HEK293 (cell line): ENCODE measurements at regions not wholly inside any gene's neighbourhood (a gene's known extent, or its start where the extent isn't known, plus 50 kb on each side); places are given as distances from the start of the nearest gene placed in this dataset.
"Not testable (repeated sequence)": the region's sequence is repeated elsewhere in the genome, so short reads cannot be mapped to it uniquely, and the experiment has no call there.

Experiments
- CTCF ChIA-PET: fragments of 350-600 bp; formaldehyde crosslinking; extraction: SDS; loops from one replicate; lab custom pipeline; 2021; ENCODE audit warnings: antibody characterized with exemption; lab: Yijun Ruan, JAX
- POLR2A ChIA-PET: fragments of 300-600 bp; formaldehyde crosslinking; extraction: SDS; loops from one replicate; lab custom pipeline; 2020; ENCODE audit warnings: antibody characterized with exemption, inconsistent platforms; lab: Yijun Ruan, JAX
- H3K27ac ChIP-seq: fragments of 200-500 bp; sonication (Bioruptor generic); 2 replicates; pipeline ENCODE4 v1.5.1; 2014; ENCODE audit warnings: low read depth, low read length, control low read depth, inconsistent platforms; ENCODE audit errors: extremely low read depth
- H3K36me3 ChIP-seq, 2 experiments: fragments of 200-500 bp in 1 of 2; sonication (Bioruptor generic) in 1 of 2; 1 replicate in 1 of 2; 2 replicates in 1 of 2; pipeline ENCODE4 v1.5.1; 2014 to 2017; ENCODE audit warnings: inconsistent platforms in 2 of 2, low read length in 2 of 2; ENCODE audit not compliant: control insufficient read depth in 2 of 2, insufficient read depth in 1 of 2
- H3K4me1 ChIP-seq: fragments of 200-500 bp; sonication (Bioruptor generic); 2 replicates; pipeline ENCODE4 v1.5.1; 2014; ENCODE audit warnings: mild to moderate bottlenecking, low read length, inconsistent platforms; ENCODE audit not compliant: control insufficient read depth, insufficient read depth
- H3K4me3 ChIP-seq: 2 replicates; pipeline ENCODE4 v1.5.1; 2011; ENCODE audit warnings: low read depth, mild to moderate bottlenecking, control low read depth, low read length, moderate library complexity
- H3K9me3 ChIP-seq: fragments of 200-500 bp; sonication (Bioruptor generic); 2 replicates; pipeline ENCODE4 v1.5.1; 2014; ENCODE audit warnings: low read depth, low read length, inconsistent platforms; ENCODE audit not compliant: control insufficient read depth, insufficient read depth
- ATF2 ChIP-seq: fragments of 450-650 bp; formaldehyde crosslinking; IDR thresholded peaks from 2 replicates; pipeline ENCODE4 v1.5.1; 2016; ENCODE audit warnings: missing biosample characterization, missing genetic modification characterization, low read depth
- BCL6B ChIP-seq: fragments of 450-650 bp; formaldehyde crosslinking; IDR thresholded peaks from 2 replicates; pipeline ENCODE4 v1.5.1; 2017; ENCODE audit warnings: missing biosample characterization, missing genetic modification characterization
- GLIS2 ChIP-seq: fragments of 450-650 bp; formaldehyde crosslinking; IDR thresholded peaks from 2 replicates; pipeline ENCODE4 v1.5.1; 2016; ENCODE audit warnings: missing biosample characterization, missing genetic modification characterization
- YY1 ChIP-seq: fragments of 450-650 bp; formaldehyde crosslinking; IDR thresholded peaks from 2 replicates; pipeline ENCODE4 v1.5.1; 2018; ENCODE audit warnings: missing biosample characterization, missing genetic modification characterization
- ZBTB20 ChIP-seq: fragments of 450-650 bp; formaldehyde crosslinking; IDR thresholded peaks from 2 replicates; pipeline ENCODE4 v1.5.1; 2016; ENCODE audit warnings: missing biosample characterization, missing genetic modification characterization
- ZFP69B ChIP-seq: fragments of 450-650 bp; formaldehyde crosslinking; IDR thresholded peaks from 2 replicates; pipeline ENCODE4 v1.5.1; 2016; ENCODE audit warnings: missing biosample characterization, missing genetic modification characterization
- ZNF16 ChIP-seq: fragments of 450-650 bp; formaldehyde crosslinking; IDR thresholded peaks from 2 replicates; pipeline ENCODE4 v1.5.1; 2016; ENCODE audit warnings: low read depth, missing biosample characterization, missing genetic modification characterization
- ZNF292 ChIP-seq: fragments of 450-650 bp; formaldehyde crosslinking; IDR thresholded peaks from 2 replicates; pipeline ENCODE4 v1.5.1; 2016; ENCODE audit warnings: low read depth, missing biosample characterization, missing genetic modification characterization, borderline replicate concordance
- ZNF311 ChIP-seq: fragments of 450-650 bp; formaldehyde crosslinking; IDR thresholded peaks from 2 replicates; pipeline ENCODE4 v1.5.1; 2017; ENCODE audit warnings: missing biosample characterization, missing genetic modification characterization, borderline replicate concordance
- ZNF514 ChIP-seq: fragments of 450-650 bp; formaldehyde crosslinking; IDR thresholded peaks from 2 replicates; pipeline ENCODE4 v1.5.1; 2016; ENCODE audit warnings: missing biosample characterization, missing genetic modification characterization
- ZNF544 ChIP-seq: fragments of 450-650 bp; formaldehyde crosslinking; IDR thresholded peaks from 2 replicates; pipeline ENCODE4 v1.5.0; 2017; ENCODE audit warnings: missing biosample characterization, missing genetic modification characterization
- ZNF623 ChIP-seq: fragments of 450-650 bp; formaldehyde crosslinking; IDR thresholded peaks from 2 replicates; pipeline ENCODE4 v1.5.1; 2016; ENCODE audit warnings: missing biosample characterization, missing genetic modification characterization
- ZNF670 ChIP-seq: fragments of 450-650 bp; formaldehyde crosslinking; IDR thresholded peaks from 2 replicates; pipeline ENCODE4 v1.5.1; 2016; ENCODE audit warnings: missing biosample characterization, missing genetic modification characterization, low read depth

- TF ChIP-seq ZNF514 (tag by site-specific recombination), result no peak
- no peak for TF ChIP-seq ZNF623
- no peak for TF ChIP-seq ZNF16 (tag by site-specific recombination)
- TF ChIP-seq ZNF311 (tag by site-specific recombination), result no peak
Observed at GRCh38 chr5:101647861-101648260, 648.2 kb downstream of the SLCO4C1 start.

GRCh38 chr5:101643794-101644193, 652.3 kb downstream of the SLCO4C1 start:
- H3K4me1 ChIP-seq, result no peaks in the 10 kb centered on the region
- H3K36me3 ChIP-seq, result no peaks in the 10 kb centered on the region
- TF ChIP-seq ATF2 (peak; percentile 69; the same call in 1 of the 2 replicates), GLIS2 (tag by site-specific recombination) (no peak)
- no peak overlapping the region for H3K4me3 ChIP-seq
- CTCF ChIA-PET, result interaction anchor here (0.6 kb wide), 1 partner anchor 194 kb away, joined by 4 read pairs; no protein-coding TSS in a partner anchor
- POLR2A ChIA-PET, result no interaction called here
- no peaks in the 10 kb centered on the region for H3K9me3 ChIP-seq
- no peak overlapping the region for H3K27ac ChIP-seq

More at GRCh38 chr5:101647861-101648260, 648.2 kb downstream of the SLCO4C1 start:
- no peak overlapping the region for H3K4me3 ChIP-seq
- no peaks in the 10 kb centered on the region for H3K4me1 ChIP-seq
- POLR2A ChIA-PET, result no interaction called here
- no peaks in the 10 kb centered on the region for H3K9me3 ChIP-seq
- no peak overlapping the region for H3K27ac ChIP-seq
- no peaks in the 10 kb centered on the region for H3K36me3 ChIP-seq
- CTCF ChIA-PET, result interaction anchor here (0.6 kb wide), 1 partner anchor 569 kb away, joined by 3 read pairs; no protein-coding TSS in a partner anchor

- no peak overlapping the region for H3K27ac ChIP-seq
- H3K36me3 ChIP-seq, result no peaks in the 10 kb centered on the region
- POLR2A ChIA-PET, result no interaction called here
- no peak overlapping the region for H3K4me3 ChIP-seq
- TF ChIP-seq ZBTB20 (no peak), ZNF292 (tag by site-specific recombination) (no peak), ZFP69B (no peak), YY1 (tag by site-specific recombination) (no peak), ZNF670 (tag by site-specific recombination) (no peak), BCL6B (tag by site-specific recombination) (no peak)
- no peaks in the 10 kb centered on the region for H3K4me1 ChIP-seq
- no peaks in the 10 kb centered on the region for H3K9me3 ChIP-seq
- CTCF ChIA-PET, result interaction anchor here (0.6 kb wide), 1 partner anchor 15 kb away, joined by 3 read pairs; no protein-coding TSS in a partner anchor
Observed at GRCh38 chr5:101637599-101637998, 658.5 kb downstream of the SLCO4C1 start.

GRCh38 chr5:101627770-101628169, 668.3 kb downstream of the SLCO4C1 start:
- CTCF ChIA-PET, H3K4me3 ChIP-seq, H3K36me3 ChIP-seq, H3K9me3 ChIP-seq, POLR2A ChIA-PET, H3K27ac ChIP-seq, H3K4me1 ChIP-seq: not testable (repeated sequence)

GRCh38 chr5:101626572-101626971, 669.5 kb downstream of the SLCO4C1 start:
- ChIA-PET CTCF (no interaction called here), POLR2A (no interaction called here)
- TF ChIP-seq GLIS2 (tag by site-specific recombination) (no peak), ZNF544 (tag by site-specific recombination) (no peak)
- Histone ChIP-seq H3K4me1 (0 out of 2 replicates have a peak, but pooled peaks cover 3% of the 10 kb centered on the region), H3K9me3 (no peaks in the 10 kb centered on the region), H3K27ac (no peak overlapping the region), H3K4me3 (no peak overlapping the region), H3K36me3 (no peaks in the 10 kb centered on the region; a peak in 1 of 3 replicates)
